ENCODE measurements at regions not wholly inside any gene's neighbourhood (a gene's known extent, or its start where the extent isn't known, plus 50 kb on each side); places are given as distances from the start of the nearest gene placed in this dataset.

- Histone ChIP-seq H3K4me3 (no peak overlapping the region), H3K27me3 (no peaks in the 10 kb centered on the region), H3K4me1 (peaks cover 0 to 47% (median 8%) of the 10 kb centered on the region in 12 donors), H3K9me3 (no peaks in the 10 kb centered on the region), H3K36me3 (no peaks in the 10 kb centered on the region), H3K27ac (peak overlapping the region in 1 of 12 donors; percentile 54)
- ATAC-seq = peak in 3 of 4 donors; percentile 35 to 78 (median 45)
- intact Hi-C loops (cut with DNase I) = no loop called here
- TF ChIP-seq CTCF (IDR thresholded peaks at IDR 0.05) (no peak), POLR2A (IDR thresholded peaks at IDR 0.05) (no peak)
- 51 to 61% (median 57%) methylated on average over 6 of the region's 6 CpGs for WGBS, 4 donors
- DNase-seq = peak in 1 of 5 donors; percentile 57
These were observed 111.3 kb downstream of the CD47 start for GRCh38 chr3:107979538-107979937.

DNA sequence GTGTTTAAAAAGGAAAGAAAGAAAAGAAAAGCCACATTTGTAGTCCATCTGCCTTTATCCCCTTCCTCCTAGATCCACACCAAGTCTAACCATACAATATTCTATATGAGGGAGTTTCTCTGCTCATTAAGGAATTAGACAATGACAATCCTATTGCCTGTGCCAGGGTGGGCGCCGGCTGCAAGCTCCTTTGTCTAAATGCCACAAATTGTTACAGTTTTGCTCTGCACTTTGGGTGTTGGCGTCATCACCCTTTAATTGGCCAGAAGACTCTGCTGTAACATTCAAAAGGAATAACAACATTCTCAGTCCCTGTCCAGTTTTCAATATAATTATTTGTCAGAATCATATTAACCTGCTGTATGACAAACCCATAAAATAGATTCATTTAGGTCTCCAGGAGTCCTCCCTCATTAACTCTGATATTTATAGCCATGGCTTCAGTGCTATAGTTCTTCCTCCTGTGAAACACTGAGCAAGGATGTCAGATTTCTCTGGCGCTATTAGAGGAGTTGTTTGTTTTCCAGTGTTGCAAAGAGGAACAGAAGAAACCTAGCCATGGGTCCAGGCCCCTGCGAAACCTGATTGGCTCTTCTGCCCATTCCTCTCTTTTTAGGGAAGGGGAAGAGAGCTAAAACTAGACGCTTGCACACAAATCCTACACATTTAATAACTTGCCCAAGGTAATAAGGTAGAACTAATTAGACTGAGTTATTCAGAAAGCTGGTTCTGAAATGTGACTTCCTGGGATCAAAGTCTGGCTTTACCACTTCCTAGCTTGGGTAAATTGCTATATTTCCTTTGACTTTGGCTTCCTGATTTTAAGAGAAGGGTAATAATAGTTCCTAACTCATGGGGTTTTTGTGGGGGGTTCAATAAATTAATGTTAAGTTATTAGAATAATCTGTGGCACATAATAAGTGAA is 112.4 kb downstream of the CD47 start:
- Histone ChIP-seq H3K27me3 (no peaks in the 10 kb centered on the region), H3K9me3 (no peaks in the 10 kb centered on the region), H3K4me1 (peaks cover 0 to 47% (median 8%) of the 10 kb centered on the region in 12 donors), H3K36me3 (no peaks in the 10 kb centered on the region), H3K27ac (peak overlapping the region in 2 of 12 donors; percentile 2 to 54), H3K4me3 (no peak overlapping the region)
- intact Hi-C loops (cut with DNase I) = no loop called here
- TF ChIP-seq POLR2A (IDR thresholded peaks at IDR 0.05) = no peak
- no peak for TF ChIP-seq CTCF (IDR thresholded peaks at IDR 0.05)
- no peak for DNase-seq
- WGBS, 4 donors = 85 to 91% (median 90%) methylated on average over 6 of the region's 6 CpGs
- no peak for ATAC-seq

DNA sequence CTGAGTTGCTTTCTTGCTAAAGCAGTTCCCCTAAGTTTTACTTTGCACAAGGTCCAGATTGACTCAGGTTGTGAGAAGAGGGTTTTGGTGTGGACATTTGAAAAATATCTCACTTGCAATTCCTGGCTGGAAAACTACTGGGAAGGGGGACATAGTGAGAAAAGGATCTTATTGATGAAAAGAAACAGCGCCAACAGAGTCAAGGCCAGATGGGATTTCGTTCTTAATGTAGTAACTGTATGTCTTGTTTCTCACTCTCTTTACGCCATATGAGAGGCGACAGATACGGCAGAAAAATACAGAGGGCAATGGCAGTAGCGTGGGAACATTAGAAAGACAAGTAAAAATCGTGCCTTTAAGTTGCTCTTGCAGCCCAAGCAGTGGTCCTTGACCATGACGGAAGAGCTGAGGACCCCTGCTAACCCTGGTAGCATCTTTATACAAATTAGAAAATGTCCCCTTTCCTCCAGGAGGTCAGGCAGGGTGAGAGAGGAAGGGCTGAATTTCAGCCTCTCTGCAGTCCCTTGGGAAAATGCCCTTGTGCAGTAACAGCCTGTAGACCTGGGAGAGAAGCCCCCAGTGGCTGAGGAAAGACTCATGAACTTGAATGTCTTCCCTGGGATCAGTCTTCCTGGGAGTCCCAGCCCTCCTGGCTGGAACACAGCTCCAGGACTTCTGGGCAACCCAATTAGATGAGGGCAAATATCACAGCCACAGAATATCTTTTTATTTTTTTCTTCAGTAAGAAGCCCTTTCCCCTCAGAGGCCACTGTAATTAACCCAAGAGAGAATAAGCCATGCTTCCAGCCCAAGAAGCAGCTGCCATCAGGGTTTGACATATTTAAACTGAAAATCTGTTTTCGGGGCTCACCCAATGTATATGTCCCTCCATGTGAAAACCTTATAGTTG is 113.4 kb downstream of the CD47 start:
- WGBS, 4 donors = 89 to 94% (median 90%) methylated on average over 9 of the region's 9 CpGs

More for the DNA sequence above, 113.4 kb downstream of the CD47 start:
- Histone ChIP-seq H3K4me1 (peaks cover 0 to 47% (median 8%) of the 10 kb centered on the region in 12 donors), H3K36me3 (no peaks in the 10 kb centered on the region), H3K27ac (no peak overlapping the region), H3K4me3 (no peak overlapping the region), H3K9me3 (no peaks in the 10 kb centered on the region), H3K27me3 (no peaks in the 10 kb centered on the region)
- intact Hi-C loops (cut with DNase I) = no loop called here
- no peak for ATAC-seq
- no peak for DNase-seq
- TF ChIP-seq POLR2A (IDR thresholded peaks at IDR 0.05) = no peak
- no peak for TF ChIP-seq CTCF (IDR thresholded peaks at IDR 0.05)
